Ovary (tissue), 3 donors: ENCODE measurements at regions not wholly inside any gene's neighbourhood (a gene's known extent, or its start where the extent isn't known, plus 50 kb on each side); places are given as distances from the start of the nearest gene placed in this dataset.

Experiments used
- POLR2A ChIP-seq: fragments of 450-650 bp; IDR thresholded peaks from one replicate; pipeline ENCODE4 v1.6.1; 2017; ENCODE audit warnings: antibody characterized with exemption, mild to moderate bottlenecking, moderate library complexity
- TF ChIP-seq, protein P1 (sequence below), 3 donors: fragments of 450-650 bp in 2 of 3; fragments of 200-600 bp in 1 of 3; IDR thresholded peaks; one replicate each; pipeline versions ENCODE4 v1.5.1 to v1.8.0; 2016 to 2022; ENCODE audit warnings: antibody characterized with exemption in 3 of 3, mild to moderate bottlenecking in 1 of 3
- donor health status: DM: no; HTN: no; CAD: no.

DNA sequence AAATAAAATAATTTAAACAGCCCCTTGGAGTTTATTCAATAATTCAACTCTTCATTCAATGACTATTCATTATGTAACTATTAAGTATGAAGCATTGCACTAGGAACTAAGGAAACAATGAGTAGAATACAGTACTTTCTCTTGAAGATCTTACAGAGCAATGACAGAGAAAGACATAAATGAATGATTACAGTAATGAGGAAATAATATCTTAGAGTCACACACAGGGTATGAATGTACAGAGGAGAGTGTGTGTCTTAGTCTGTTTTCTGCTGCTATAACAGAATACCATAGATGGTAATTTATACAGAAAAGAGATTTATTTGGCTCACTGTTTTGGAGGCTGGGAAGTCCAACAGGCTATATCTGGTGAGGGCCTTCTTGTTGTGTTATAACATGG lies 120.5 kb upstream of the NRBF2 start:
- TF ChIP-seq POLR2A: no peak
- TF ChIP-seq, protein P1, sequence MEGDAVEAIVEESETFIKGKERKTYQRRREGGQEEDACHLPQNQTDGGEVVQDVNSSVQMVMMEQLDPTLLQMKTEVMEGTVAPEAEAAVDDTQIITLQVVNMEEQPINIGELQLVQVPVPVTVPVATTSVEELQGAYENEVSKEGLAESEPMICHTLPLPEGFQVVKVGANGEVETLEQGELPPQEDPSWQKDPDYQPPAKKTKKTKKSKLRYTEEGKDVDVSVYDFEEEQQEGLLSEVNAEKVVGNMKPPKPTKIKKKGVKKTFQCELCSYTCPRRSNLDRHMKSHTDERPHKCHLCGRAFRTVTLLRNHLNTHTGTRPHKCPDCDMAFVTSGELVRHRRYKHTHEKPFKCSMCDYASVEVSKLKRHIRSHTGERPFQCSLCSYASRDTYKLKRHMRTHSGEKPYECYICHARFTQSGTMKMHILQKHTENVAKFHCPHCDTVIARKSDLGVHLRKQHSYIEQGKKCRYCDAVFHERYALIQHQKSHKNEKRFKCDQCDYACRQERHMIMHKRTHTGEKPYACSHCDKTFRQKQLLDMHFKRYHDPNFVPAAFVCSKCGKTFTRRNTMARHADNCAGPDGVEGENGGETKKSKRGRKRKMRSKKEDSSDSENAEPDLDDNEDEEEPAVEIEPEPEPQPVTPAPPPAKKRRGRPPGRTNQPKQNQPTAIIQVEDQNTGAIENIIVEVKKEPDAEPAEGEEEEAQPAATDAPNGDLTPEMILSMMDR (IDR thresholded peaks at IDR 0.05): no peak
